ENCODE measurements at regions not wholly inside any gene's neighbourhood (a gene's known extent, or its start where the extent isn't known, plus 50 kb on each side); places are given as distances from the start of the nearest gene placed in this dataset.

DNA sequence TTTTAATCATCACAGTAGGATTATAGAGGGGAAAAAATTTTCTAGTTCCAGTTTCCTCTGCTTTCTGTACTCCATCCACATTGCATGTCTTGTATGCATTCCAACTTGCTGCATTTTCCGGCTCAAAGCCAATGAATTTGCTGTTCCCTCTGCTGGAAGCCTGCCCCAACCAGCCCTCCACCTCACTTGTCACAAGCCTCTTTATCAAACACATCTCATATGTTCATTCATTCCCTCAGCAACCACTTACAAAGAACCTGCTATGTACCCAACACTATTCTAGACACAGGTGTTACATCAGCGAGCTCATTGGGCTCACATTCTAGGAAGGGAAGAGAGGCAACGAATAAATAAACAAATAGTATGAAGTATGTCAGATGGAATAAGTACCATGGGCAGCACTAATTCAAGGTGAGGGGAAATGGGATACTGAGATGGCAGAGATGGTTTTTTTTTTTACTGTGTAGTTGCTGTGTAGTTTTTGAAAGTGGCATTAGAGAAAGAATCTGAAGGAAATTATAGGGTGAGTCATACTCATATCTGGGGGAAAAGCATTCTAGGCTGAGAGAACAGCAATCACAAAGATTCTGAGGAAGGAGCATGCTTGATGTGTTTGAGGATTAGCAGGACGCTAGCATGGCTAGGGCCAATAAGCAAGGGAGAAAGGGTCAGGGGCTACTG is 332.5 kb downstream of the PDGFC start:
- TF ChIP-seq, protein P1, sequence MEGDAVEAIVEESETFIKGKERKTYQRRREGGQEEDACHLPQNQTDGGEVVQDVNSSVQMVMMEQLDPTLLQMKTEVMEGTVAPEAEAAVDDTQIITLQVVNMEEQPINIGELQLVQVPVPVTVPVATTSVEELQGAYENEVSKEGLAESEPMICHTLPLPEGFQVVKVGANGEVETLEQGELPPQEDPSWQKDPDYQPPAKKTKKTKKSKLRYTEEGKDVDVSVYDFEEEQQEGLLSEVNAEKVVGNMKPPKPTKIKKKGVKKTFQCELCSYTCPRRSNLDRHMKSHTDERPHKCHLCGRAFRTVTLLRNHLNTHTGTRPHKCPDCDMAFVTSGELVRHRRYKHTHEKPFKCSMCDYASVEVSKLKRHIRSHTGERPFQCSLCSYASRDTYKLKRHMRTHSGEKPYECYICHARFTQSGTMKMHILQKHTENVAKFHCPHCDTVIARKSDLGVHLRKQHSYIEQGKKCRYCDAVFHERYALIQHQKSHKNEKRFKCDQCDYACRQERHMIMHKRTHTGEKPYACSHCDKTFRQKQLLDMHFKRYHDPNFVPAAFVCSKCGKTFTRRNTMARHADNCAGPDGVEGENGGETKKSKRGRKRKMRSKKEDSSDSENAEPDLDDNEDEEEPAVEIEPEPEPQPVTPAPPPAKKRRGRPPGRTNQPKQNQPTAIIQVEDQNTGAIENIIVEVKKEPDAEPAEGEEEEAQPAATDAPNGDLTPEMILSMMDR (conservative IDR thresholded peaks at IDR 0.05; ENCODE audit: control insufficient read depth, insufficient read depth, low read depth, low read length) = no peak
- H3K4me3 ChIP-seq (ENCODE audit: control insufficient read depth, low read depth, low read length) = no peak overlapping the region
- peak; percentile 52 for DNase-seq (ENCODE audit: low read depth)

DNA sequence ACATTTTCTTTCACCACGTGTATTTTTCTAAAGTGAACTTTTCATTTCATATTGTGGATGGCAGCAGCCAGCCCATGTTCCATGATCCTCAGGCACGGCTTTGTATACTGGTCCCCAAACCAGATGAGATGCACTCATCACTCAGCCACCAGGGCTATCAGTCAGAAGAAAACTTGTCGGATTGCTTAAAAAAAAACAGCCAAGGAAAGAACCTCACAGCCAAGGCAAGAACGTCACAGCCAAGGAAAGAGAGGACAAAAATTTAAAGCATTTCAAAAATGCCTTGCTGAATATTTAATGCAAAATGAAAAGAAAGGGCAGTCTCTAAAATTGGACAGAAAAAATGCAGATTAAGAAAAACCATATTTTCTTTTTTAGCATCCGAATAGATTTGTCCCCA is 333.3 kb downstream of the PDGFC start:
- no peak overlapping the region for H3K4me3 ChIP-seq (ENCODE audit: control insufficient read depth, low read depth, low read length)
- TF ChIP-seq, protein P1 (conservative IDR thresholded peaks at IDR 0.05; ENCODE audit: control insufficient read depth, insufficient read depth, low read depth, low read length) = no peak
- DNase-seq (ENCODE audit: low read depth) = peak; percentile 17

DNA sequence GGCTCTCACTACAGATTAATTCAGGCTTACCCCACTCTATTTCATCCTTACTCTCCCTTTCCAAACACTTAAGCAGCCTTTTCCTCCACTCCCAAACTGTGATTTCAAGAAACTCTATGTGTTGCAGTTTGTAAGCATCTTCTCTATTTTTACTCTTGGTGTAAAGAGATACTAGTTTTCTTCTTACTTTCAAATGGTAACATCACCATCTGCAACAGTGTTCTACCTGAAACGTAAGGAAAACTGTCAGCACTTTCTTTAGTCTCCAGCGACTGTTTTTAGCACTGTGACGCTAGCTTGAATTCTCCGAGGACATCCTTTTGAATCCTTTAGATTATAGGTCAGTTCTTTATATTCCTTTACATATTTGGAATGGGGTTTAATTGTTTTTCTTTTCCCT is 335.2 kb downstream of the PDGFC start:
- TF ChIP-seq, protein P1 (conservative IDR thresholded peaks at IDR 0.05; ENCODE audit: control insufficient read depth, insufficient read depth, low read depth, low read length) = no peak
- DNase-seq (ENCODE audit: low read depth) = no peak
- H3K4me3 ChIP-seq (ENCODE audit: control insufficient read depth, low read depth, low read length) = no peak overlapping the region

DNA sequence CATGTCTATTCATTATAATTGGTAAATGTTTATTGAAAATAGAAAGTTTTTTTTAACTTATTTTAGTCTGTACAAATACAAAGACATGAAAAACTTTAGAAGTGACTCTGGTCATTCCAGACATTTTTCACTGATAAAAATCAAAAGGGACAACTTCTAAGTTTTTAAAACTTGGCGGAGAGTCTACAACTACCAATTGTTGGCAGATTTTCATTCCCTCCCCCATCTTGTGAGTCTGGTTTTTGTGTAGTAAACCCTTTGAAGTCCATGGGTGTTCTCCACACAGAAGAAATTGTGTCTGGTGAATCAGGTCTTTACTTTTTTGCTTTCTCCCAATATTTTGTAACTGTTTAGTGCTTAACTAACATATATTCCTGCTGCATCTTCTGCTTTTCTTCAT is 336.5 kb downstream of the PDGFC start:
- H3K4me3 ChIP-seq (ENCODE audit: control insufficient read depth, low read depth, low read length) = no peak overlapping the region
- no peak for DNase-seq (ENCODE audit: low read depth)
- TF ChIP-seq, protein P1 (conservative IDR thresholded peaks at IDR 0.05; ENCODE audit: control insufficient read depth, insufficient read depth, low read depth, low read length) = no peak

DNA sequence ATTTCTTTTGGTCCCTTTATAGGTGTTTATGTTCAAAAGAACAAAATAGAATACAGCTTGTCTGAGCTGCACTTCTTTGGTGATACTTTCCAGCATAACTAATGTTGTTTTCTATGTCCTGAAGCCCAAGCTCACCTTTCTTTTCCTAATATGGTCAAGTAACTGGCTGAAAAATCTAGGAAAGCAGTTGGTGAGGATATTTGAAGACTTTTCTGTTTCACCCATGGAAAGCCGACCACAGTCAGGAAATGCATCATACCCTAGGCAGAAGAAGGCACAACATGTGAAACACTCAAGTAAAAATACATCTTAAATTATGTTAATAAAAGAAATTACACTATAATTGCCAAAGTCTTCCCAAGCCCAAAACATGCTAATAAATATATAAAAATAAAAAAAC is 337.0 kb downstream of the PDGFC start:
- no peak for DNase-seq (ENCODE audit: low read depth)

DNA sequence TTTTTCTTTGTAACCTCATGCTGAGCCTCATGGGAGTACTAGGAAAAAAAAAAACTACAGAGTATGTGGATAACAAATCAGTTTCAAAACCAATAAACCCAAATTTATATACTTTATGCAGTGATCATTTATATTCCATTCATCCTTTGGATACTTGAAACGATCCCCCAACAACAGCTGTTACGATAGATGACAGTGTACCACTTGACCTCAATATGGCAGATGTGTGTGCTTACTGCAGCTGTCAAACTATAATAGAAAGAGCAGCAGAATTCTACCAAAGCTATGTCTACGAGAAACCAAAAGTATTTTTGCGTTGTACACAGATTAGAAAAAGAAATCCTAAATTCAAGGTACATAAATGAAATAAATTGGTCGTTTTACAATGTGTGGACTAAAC is 337.8 kb downstream of the PDGFC start:
- TF ChIP-seq, protein P1 (conservative IDR thresholded peaks at IDR 0.05; ENCODE audit: control insufficient read depth, insufficient read depth, low read depth, low read length) = no peak
- H3K4me3 ChIP-seq (ENCODE audit: control insufficient read depth, low read depth, low read length) = no peak overlapping the region
- no peak for DNase-seq (ENCODE audit: low read depth)

More for the DNA sequence above, 337.0 kb downstream of the PDGFC start:
- no peak overlapping the region for H3K4me3 ChIP-seq (ENCODE audit: control insufficient read depth, low read depth, low read length)
- TF ChIP-seq, protein P1 (conservative IDR thresholded peaks at IDR 0.05; ENCODE audit: control insufficient read depth, insufficient read depth, low read depth, low read length) = no peak

DNA sequence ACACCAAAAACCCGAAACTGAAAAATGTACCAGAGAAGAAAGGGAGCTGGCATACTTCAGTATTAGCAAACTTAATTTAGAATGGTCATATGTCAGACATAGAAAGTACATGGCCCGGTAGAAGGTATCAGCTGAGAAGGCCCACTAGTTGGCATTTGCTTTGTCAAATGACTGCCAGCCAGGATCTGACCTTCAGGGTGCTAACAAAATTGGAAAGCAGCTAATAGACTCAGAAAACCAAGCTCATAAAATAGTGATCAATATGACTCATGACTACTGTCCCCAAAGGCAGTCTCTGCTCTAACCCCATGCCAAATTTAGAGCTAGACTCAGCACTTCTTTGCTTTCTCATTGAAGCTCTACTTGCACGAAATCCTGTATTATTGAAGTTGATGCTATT is 342.7 kb downstream of the PDGFC start:
- no peak overlapping the region for H3K4me3 ChIP-seq (ENCODE audit: control insufficient read depth, low read depth, low read length)
- DNase-seq (ENCODE audit: low read depth) = no peak

More for the DNA sequence above, 342.7 kb downstream of the PDGFC start:
- TF ChIP-seq, protein P1 (conservative IDR thresholded peaks at IDR 0.05; ENCODE audit: control insufficient read depth, insufficient read depth, low read depth, low read length) = no peak

Measured in fibroblast of mammary gland (primary cell).